Skin epidermis (tissue), 12 donors: ENCODE measurements at regions not wholly inside any gene's neighbourhood (a gene's known extent, or its start where the extent isn't known, plus 50 kb on each side); places are given as distances from the start of the nearest gene placed in this dataset.

ENCODE experiments used
- H3K27ac ChIP-seq, 21 experiments: fragments of 200-600 bp; sonication (generic) in 11 of 21; one replicate each; pipeline ENCODE4 v1.5.0; 2020; ENCODE audit warnings: mild to moderate bottlenecking in 3 of 21, inconsistent platforms in 2 of 21, moderate library complexity in 2 of 21
- H3K4me3 ChIP-seq, 7 experiments: fragments of 200-600 bp; sonication (generic) in 2 of 7; one replicate each; pipeline ENCODE4 v1.5.0; 2020; ENCODE audit warnings: inconsistent platforms in 2 of 7, mild to moderate bottlenecking in 2 of 7, moderate library complexity in 1 of 7

- H3K27ac ChIP-seq = no peak overlapping the region
- no peak overlapping the region for H3K4me3 ChIP-seq
Measured at GRCh38 chr7:35405461-35405860, 151.6 kb upstream of the TBX20 start.

GRCh38 chr7:35401217-35401879 is 147.4 kb upstream of the TBX20 start:
- no peak overlapping the region for H3K4me3 ChIP-seq
- H3K27ac ChIP-seq = no peak overlapping the region

- Histone ChIP-seq H3K4me3 (no peak overlapping the region), H3K27ac (no peak overlapping the region)
Measured at GRCh38 chr7:35399840-35400239, 145.9 kb upstream of the TBX20 start.

DNA sequence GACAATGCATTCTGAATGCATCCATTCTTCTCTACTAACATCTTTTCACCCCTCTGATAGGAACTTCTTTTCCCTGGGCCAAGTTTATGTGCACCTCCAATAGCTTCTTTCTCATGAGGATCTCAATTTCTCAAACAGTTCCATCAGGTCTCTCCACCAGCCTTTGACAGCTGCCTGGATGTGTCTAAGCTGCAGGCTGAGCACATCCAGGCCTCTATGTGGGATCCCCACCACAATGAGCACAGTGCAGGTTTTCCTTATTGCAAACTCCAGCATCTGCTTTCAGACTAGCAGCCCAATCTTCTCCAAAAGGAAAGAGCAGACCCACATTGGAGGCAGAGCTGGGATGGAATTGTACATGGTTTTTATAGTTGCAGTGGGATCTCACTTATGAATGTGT is 145.3 kb upstream of the TBX20 start:
- no peak overlapping the region for H3K27ac ChIP-seq
- H3K4me3 ChIP-seq = no peak overlapping the region

DNA sequence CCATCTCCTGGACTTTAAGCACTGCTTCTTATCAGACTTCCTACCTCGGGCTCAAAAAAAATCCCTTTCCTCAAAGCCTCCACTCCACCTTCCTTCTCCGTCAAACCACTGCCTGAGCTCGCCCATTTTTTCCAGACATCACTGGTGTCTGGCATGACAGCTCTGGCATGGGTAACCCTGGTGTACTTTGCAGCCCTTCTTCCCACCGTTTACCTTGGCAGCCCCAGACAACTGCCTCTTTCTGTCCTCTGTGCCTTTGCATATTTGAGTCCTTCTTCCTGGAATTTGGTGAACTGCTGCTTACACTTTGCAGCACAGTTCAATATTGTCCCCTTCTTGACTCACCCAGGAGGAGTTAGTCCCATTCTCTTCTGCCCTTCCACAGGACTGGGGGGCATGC is 144.6 kb upstream of the TBX20 start:
- H3K4me3 ChIP-seq = no peak overlapping the region
- no peak overlapping the region for H3K27ac ChIP-seq

- Histone ChIP-seq H3K27ac (no peak overlapping the region), H3K4me3 (no peak overlapping the region)
Measured at GRCh38 chr7:35390146-35390545, 136.2 kb upstream of the TBX20 start.

GRCh38 chr7:35389636-35390035 is 135.7 kb upstream of the TBX20 start:
- no peak overlapping the region for H3K4me3 ChIP-seq
- no peak overlapping the region for H3K27ac ChIP-seq

GRCh38 chr7:35386816-35387706 is 133.2 kb upstream of the TBX20 start:
- Histone ChIP-seq H3K27ac (no peak overlapping the region), H3K4me3 (no peak overlapping the region)

DNA sequence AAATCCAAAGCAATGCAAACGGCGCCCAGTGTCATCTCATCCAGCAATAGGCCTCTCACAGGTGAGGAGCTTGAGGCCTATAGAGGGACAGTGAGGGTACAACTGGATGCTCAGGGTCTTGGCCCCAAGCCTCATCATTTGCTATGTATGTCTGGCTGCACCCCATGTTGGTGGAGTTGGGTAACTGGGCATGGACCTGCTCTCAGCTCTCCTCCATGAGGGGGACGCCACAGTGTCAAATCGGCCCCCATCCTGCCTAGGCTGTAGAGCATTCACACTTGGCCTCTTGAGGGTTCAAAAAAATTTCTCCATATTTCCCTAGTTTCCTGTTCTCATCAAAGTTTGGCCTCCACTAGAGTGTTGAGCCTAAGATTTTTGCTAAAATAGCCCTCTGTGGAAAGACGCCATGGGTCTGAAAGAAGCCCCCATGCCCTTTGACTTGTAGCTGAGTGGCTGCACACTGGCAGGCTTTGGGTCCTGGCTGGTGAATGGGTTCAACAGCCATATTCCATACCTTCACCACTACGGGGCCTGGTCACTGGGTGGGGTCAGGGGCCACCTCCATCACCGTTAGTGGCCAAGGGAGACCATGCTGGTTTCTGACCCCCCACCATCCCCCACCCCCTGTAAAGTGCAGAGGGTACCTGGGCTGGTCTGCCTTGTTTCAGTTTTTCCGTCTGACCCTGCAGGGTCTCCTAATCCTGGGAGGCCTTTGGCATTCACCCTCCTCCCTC is 132.3 kb upstream of the TBX20 start:
- no peak overlapping the region for H3K27ac ChIP-seq
- H3K4me3 ChIP-seq = no peak overlapping the region

DNA sequence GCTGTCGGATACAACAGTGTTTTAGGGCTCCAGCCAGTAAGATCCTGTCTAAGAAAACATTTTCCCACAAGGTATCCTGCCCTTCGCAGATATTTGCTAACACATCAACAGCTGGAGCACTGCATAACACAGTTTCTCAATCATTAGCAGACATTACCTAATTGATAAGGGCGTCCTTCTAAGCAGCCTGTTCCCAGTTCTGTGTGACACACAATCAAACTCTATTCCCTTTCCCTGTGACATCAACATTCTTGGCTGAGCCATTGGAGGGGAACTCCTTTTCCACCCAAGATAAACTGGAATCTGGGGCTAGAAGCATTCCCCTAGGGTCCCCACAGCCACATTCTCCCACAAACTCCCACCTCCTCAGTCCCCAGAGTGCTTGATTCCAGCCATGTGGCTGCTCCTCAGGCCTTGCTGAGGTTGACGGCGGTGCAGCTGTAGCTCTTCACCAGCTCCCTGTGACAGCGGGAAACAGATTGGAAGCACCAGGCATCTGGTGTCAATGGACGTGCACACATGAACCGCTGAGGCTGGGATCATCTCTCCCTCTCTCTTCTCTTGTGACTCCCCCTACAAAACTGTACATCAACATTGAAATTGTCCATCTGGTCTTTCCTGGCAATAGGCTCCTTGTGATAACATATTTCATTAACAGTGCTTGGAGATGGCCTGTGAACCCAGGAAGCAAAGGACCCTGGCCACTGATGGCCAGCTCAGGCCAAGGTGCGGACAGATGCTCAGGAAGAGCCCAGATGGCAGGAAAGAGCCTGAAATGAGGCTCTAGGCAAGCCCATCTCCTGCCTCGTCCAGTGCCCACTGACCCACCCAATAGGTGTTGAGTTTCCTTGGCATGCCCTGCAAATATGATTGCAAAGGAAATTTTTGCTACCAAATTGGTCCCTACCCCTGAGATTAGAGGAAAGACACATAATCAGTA is 131.1 kb upstream of the TBX20 start:
- no peak overlapping the region for H3K4me3 ChIP-seq
- no peak overlapping the region for H3K27ac ChIP-seq

DNA sequence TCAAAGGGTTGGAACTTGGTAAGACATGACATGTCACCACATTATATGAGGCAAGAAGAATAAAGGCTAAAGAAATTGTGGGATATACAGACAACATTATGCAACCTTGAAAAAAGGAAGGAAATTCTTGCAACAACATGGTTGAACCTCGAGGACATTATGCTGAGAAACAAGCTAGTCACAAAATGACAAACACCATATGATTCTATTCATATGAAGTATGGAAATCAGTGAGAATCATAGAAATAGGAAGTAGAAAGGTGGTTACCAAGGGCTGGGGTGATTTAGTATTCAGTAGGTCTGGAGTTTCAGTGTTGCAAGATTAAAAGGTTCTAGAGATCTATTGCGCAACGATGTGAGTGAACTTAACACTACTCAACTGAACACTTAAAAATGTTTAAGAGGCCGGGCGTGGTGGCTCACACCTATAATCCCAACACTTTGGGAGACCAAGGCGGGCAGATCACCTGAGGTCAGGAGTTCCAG is 126.9 kb upstream of the TBX20 start:
- Histone ChIP-seq H3K27ac (no peak overlapping the region), H3K4me3 (no peak overlapping the region)

- no peak overlapping the region for H3K4me3 ChIP-seq
Measured at GRCh38 chr7:35379481-35379880, 125.6 kb upstream of the TBX20 start.

DNA sequence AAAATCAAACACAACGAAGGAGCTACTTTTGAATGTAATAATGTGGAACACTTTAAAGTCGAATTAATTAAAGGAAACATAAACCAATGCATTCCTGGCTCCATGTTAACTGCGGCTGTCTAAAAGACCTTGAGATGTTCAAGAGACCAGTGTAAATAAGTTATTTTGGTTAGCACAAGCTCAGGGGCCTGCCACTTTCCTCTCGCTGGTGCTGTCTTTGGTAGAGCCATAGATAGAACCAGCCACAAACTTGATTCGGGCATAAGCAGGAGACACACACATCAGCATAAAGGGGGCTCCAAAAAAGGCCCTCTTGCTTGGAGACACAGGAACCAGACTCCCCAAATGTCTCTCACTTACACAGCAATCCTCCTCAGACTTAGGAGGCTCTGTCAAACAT is 121.6 kb upstream of the TBX20 start:
- H3K4me3 ChIP-seq = no peak overlapping the region
- no peak overlapping the region for H3K27ac ChIP-seq

More at GRCh38 chr7:35379481-35379880, 125.6 kb upstream of the TBX20 start:
- H3K27ac ChIP-seq = no peak overlapping the region

GRCh38 chr7:35374858-35375257 is 121.0 kb upstream of the TBX20 start:
- Histone ChIP-seq H3K4me3 (no peak overlapping the region), H3K27ac (no peak overlapping the region)

DNA sequence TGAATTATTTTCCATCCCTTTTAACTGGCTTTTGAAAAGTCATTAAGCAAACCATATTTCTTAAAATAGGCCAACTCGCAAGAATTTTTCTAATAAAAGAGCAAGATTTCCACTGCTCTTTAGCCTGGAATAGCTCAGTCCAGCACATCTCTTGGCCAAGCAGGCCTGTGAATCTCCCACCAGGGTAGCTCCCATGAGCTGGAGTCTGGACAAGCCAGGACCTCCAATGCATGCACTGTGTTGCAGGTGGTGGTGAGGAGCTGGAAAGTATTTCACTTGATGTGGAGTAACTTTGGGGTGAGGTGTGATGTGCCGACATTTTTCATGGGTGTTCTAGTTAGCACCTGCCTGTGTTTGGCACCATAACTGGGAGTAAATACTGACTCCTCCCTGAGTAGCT is 117.3 kb upstream of the TBX20 start:
- no peak overlapping the region for H3K4me3 ChIP-seq
- no peak overlapping the region for H3K27ac ChIP-seq

DNA sequence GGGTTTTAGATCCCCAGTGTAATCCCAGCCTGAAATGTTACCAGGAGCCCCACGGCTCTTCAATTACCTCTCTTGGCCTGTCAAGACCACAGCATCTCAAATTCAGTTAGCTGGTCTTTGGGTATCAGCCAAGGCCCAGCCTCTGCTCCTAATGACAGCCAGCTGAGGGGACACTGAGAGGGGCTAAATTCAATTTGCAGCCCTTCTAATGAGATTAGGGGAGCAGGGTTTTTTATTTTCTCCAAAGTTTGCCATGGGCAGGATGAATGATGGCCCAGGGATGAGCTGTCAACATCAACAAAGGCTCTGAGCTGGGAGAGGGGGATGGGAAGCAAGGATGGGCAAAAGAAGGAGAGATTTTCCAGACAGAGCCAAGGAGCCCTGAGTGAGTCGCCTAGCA is 116.8 kb upstream of the TBX20 start:
- H3K27ac ChIP-seq = no peak overlapping the region
- no peak overlapping the region for H3K4me3 ChIP-seq

DNA sequence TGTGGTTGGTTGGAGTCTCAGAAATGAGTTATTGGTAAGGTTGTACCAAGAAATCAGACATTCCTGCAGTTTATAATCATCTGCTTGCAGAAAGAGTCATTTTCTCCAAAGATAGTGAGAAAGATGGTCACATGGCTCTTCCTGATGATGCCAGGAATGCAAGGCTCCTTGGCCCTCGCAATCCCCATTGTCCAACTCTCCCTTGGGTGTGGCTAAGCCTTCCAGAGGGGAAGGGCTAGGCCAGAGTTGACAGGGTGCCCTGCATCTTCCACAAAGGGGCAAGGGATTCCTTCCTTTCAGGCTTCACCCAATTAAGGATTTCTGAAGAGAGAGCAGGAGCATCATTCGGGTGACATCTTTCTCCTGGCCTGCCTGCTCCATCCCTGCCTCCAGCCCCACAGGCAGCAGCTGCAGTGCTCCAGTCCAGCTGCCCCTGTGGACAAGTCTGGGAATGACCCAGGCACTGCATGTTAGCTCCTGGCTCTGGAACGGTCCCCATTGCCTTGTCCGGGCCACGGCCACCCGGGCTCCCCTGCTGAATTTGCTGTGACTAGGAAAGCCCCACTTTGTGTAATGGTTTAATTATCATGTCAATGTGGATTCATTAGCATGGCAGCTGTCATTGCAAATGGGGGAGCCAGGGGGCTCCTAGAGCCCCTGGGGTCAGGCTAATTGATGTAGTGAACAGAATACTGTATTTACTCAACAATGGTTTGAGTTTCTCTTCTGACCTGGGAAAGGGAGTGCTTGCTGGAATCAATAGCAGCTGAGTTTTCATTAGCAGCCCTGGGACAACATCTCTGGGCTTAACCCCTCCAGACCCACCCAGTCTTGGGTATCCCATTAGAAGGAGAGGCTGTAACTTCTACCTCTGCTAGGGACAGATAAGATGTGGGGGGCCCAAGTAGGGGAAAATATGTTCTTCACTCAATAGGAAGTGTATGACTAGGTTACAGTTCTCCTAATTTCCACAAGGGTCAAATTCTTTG is 112.6 kb upstream of the TBX20 start:
- no peak overlapping the region for H3K4me3 ChIP-seq
- no peak overlapping the region for H3K27ac ChIP-seq

GRCh38 chr7:35365523-35365922 is 111.6 kb upstream of the TBX20 start:
- H3K27ac ChIP-seq = no peak overlapping the region
- no peak overlapping the region for H3K4me3 ChIP-seq
